GM12872 (cell line): ENCODE measurements at regions not wholly inside any gene's neighbourhood (a gene's known extent, or its start where the extent isn't known, plus 50 kb on each side); places are given as distances from the start of the nearest gene placed in this dataset.

ENCODE experiments used
- TF ChIP-seq, protein P1 (sequence below): IDR thresholded peaks from 3 replicates; pipeline ENCODE4 v1.5.1; 2011; ENCODE audit warnings: low read depth, mild to moderate bottlenecking, low read length, moderate library complexity; ENCODE audit not compliant: insufficient read depth

DNA sequence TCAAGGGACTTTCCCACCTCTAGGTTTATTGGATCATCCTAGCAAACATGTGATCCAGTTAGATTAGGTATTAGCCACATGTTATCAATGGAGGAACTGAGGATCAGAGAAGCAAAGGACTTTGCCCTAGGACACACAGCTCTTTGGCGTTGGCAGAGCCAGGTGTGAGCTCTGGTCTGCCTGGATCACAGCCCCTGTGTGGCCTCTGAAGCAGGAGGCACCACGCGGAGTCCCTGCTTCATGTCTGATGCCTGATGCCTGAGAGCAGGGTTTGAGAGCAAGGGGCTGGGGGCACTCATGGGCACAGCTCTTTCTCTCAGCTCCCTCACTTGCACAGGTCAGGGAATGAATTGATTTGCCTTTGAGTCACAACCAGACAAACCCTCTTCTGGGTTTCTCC, 64.7 kb upstream of the CTBP2 start:
- TF ChIP-seq, protein P1, sequence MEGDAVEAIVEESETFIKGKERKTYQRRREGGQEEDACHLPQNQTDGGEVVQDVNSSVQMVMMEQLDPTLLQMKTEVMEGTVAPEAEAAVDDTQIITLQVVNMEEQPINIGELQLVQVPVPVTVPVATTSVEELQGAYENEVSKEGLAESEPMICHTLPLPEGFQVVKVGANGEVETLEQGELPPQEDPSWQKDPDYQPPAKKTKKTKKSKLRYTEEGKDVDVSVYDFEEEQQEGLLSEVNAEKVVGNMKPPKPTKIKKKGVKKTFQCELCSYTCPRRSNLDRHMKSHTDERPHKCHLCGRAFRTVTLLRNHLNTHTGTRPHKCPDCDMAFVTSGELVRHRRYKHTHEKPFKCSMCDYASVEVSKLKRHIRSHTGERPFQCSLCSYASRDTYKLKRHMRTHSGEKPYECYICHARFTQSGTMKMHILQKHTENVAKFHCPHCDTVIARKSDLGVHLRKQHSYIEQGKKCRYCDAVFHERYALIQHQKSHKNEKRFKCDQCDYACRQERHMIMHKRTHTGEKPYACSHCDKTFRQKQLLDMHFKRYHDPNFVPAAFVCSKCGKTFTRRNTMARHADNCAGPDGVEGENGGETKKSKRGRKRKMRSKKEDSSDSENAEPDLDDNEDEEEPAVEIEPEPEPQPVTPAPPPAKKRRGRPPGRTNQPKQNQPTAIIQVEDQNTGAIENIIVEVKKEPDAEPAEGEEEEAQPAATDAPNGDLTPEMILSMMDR = no peak

DNA sequence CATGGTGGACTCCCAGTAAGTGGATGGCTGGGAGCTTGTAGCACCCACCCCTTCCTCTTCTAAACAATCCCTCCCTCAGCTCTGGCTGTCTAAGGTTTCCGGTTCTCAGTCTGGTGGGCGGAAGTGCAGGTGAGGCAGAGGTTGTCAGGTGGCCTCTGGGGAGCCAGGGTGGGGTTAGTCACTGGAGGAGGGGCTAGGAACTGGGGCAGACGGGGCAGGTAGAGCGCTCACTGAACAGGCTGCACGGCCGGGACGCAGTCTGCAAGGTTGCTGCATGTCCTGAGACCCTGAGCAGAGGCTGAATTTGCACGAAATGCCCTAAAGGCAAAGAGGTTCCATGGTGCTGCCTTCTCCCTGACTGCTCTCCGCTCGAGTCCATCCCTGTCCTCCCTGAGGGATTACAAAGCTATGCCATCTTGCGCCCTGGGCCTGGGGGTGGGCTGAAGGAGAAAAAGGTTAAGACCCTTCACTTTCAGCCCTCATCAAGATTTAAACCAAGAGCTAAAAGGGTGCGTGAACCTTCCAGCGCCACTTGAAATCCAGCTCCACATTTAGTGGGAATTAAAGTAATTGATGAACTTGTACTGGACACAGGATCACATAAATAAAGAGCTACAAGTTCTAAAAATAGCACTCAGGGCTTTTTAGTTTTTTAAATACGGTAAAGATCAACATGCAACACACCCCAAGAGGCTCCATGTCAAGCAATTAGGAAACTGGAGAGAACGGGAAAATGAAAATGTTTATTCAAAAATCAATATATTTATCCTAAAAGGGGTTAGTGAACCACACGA, 62.3 kb upstream of the CTBP2 start:
- TF ChIP-seq, protein P1 = no peak

DNA sequence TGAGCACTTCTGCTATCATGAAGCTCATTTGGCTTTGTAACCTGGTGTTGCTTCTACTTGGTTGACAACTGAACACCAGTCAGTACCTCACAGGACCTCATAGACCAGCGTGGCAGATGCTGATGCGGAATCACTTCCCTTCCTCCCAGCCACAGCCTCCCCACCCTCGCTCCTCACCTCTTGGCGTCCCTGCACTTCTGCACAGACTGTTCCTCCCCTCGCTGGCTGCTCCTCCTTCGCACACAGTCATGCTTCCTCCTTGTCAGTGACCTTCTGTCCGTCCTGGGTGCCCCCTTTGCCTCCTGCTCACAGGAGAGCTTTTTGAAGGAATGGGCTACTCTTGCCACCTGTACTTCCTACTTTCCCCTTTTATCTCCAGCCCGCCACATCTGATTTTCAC, 61.4 kb upstream of the CTBP2 start:
- TF ChIP-seq, protein P1 = no peak

DNA sequence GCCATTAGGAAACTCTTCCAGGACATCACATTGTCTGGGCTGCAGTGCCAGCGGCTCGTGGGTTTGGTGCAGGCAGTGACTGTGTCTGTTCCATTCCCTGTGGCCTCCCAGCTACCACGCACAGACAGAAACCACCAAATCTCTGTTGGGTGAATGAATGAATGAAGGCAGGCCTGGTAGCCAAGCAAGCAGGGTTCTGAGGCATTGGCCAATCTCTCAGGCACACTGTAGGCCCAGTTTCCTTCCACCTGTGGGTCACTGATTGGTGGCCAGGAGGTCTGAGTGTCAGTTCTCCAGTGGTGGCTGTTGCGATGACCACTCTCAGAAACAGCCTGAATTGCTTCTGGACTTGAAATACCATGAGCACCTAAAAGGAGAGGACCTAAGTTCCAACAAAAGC, 59.4 kb upstream of the CTBP2 start:
- TF ChIP-seq, protein P1 = no peak

DNA sequence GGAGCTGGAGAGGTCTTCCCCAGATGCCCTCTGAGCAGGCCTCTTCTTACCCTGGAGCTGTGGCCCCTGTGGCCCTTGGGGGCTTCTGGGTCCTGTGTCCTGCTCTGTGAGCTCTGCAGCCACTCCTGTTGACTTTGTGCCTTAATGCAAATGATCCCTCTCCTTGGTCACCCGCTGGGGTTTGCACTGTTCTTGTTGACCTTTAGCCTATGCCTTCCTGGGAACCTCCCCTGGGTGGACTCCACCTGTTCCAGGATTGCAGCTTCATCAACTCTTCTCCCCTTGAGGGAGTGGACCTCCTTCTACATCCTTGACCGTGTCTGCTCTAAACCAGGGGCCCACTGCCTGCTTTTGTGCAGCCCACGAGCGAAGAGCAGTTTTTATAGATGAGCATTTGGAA, 58.6 kb upstream of the CTBP2 start:
- TF ChIP-seq, protein P1 = no peak

DNA sequence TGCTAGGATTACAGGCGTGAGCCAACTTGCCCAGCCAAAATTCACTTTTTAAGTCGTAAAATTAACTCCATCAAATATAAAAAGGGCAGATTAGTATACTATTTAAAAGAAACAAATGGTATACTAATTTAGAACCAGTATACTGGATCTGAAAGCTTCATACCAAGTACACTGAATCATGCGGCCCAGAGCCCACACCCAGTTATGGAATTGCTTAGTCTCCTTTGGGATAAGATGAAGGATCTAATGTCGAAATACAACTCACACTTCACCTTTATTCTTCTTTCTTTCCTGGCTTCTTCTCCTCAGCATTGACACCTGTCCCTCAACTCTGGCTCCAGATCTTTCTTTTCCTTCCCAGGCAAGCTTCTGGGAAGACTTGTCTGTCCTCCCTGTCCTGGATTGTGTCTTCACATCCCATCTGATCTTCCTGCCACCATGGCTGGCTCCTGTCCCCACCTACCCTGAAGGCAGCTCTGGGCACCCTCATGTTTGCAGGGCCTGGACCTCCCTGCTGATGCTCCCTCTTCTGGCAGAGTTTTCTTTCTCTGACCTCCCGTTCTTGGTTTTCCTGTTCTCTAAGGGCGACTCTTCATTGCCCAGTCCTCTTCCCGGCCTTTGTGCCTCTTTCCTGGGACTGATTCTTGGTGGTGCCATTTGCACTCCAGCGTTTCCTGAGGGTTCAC, 57.8 kb upstream of the CTBP2 start:
- TF ChIP-seq, protein P1 = 0 out of 3 replicates have a peak, but pooled peaks have one; percentile 11

DNA sequence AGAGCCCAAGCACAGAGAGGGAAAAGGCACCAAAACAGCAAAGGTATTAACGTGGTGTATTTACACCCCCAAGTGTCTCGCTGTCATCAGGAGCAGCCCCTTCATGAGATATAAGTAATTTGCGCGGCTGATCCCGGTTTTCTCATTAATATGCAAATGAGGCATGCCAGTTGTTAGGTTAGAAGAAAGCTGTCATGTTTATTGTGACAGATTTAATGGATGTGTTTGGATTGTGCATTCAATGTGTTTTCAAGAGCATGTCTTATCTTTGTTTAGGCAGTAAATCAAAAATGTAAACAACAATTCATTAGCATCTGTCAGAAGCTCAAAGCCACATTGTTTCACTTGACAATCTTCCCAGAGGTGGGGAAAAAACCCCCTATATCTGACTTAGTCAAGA, 56.5 kb upstream of the CTBP2 start:
- TF ChIP-seq, protein P1 = no peak
